Lower leg skin (tissue), 3 donors: ENCODE measurements at regions not wholly inside any gene's neighbourhood (a gene's known extent, or its start where the extent isn't known, plus 50 kb on each side); places are given as distances from the start of the nearest gene placed in this dataset.
"Not testable (repeated sequence)": the region's sequence is repeated elsewhere in the genome, so short reads cannot be mapped to it uniquely, and the experiment has no call there.

ENCODE experiments used
- DNase-seq, 2 donors: peaks; one replicate each; pipeline ENCODE4 v3.0.0-alpha.2; 2019; ENCODE audit warnings: low spot score in 2 of 2
- H3K4me3 ChIP-seq: fragments of 200-600 bp; sonication (generic); 2 replicates; pipeline ENCODE4 v1.5.1; 2017; ENCODE audit warnings: mild to moderate bottlenecking, low read depth; ENCODE audit not compliant: poor library complexity, severe bottlenecking
- WGBS, 2 donors: methylation state at CpG; one replicate each; pipeline ENCODE4 v1.1.5; 2018; 5-methylcytosine and 5-hydroxymethylcytosine counted together
- intact Hi-C: fragments of 100-400 bp; cut with DNase I; formaldehyde crosslinking; loops from one replicate; pipeline ENCODE4 v1.15.0; 2023; ENCODE audit warnings: low total_unique reads

GRCh38 chrY:11201133-11201532 is 1499.9 kb upstream of the USP9Y start:
- H3K4me3 ChIP-seq, intact Hi-C loops, DNase-seq: not testable (repeated sequence)
- WGBS, 2 donors = 63% methylated on average over 6 of the region's 6 CpGs; no CpG with 5 or more reads in 1 of the 2 donors

- intact Hi-C loops, DNase-seq: not testable (repeated sequence)
- WGBS, 2 donors = 53% methylated on average over 16 of the region's 20 CpGs; no CpG with 5 or more reads in 1 of the 2 donors
- H3K4me3 ChIP-seq = peak overlapping the region; percentile 17
Measured at GRCh38 chrY:11214851-11215250, 1486.2 kb upstream of the USP9Y start.
